HL-60 (cell line): ENCODE measurements at regions not wholly inside any gene's neighbourhood (a gene's known extent, or its start where the extent isn't known, plus 50 kb on each side); places are given as distances from the start of the nearest gene placed in this dataset.

Experiments
- CTCF ChIP-seq: IDR thresholded peaks from one replicate; pipeline ENCODE4 v1.5.1; 2011; ENCODE audit warnings: low read length, control low read depth, inconsistent platforms; ENCODE audit not compliant: insufficient read depth
- POLR2AphosphoS5 ChIP-seq: IDR thresholded peaks from 2 replicates; pipeline ENCODE4 v1.6.1; 2012; ENCODE audit warnings: low read depth
- REST ChIP-seq: IDR thresholded peaks from 2 replicates; pipeline ENCODE4 v1.6.1; 2012; ENCODE audit warnings: low read depth; ENCODE audit not compliant: insufficient replicate concordance

- no peak for TF ChIP-seq CTCF
- TF ChIP-seq POLR2AphosphoS5: no peak
- TF ChIP-seq REST: no peak
Observed at GRCh38 chr3:184491867-184492615, 69.5 kb upstream of the EPHB3 start.
